ENCODE measurements at regions not wholly inside any gene's neighbourhood (a gene's known extent, or its start where the extent isn't known, plus 50 kb on each side); places are given as distances from the start of the nearest gene placed in this dataset.

- TF ChIP-seq POLR2A (IDR thresholded peaks at IDR 0.05) (no peak), CTCF (IDR thresholded peaks at IDR 0.05) (no peak)
These were observed 85.5 kb downstream of the ADAMTS1 start for GRCh38 chr21:26759731-26760130.
